Vagina (tissue), 2 donors: ENCODE measurements at regions not wholly inside any gene's neighbourhood (a gene's known extent, or its start where the extent isn't known, plus 50 kb on each side); places are given as distances from the start of the nearest gene placed in this dataset.

Experiments used
- DNase-seq, 2 donors: peaks; one replicate each; pipeline ENCODE4 v3.0.0-alpha.2; 2017; ENCODE audit errors: extremely low spot score in 2 of 2
- H3K27ac ChIP-seq: fragments of 200-600 bp; sonication (generic); one replicate; pipeline ENCODE4 v1.5.1; 2019
- H3K27me3 ChIP-seq: fragments of 200-600 bp; sonication (generic); one replicate; pipeline ENCODE4 v1.5.1; 2019
- H3K36me3 ChIP-seq, 2 donors: fragments of 200-600 bp; sonication (generic); one replicate each; pipeline ENCODE4 v1.5.1; 2017 to 2019
- H3K4me1 ChIP-seq: fragments of 200-600 bp; sonication (generic); one replicate; pipeline ENCODE4 v1.5.1; 2019
- H3K4me3 ChIP-seq, 2 donors: fragments of 200-600 bp; sonication (generic); 1 replicate in 1 of 2; 2 replicates in 1 of 2; pipeline ENCODE4 v1.5.1; 2016 to 2019
- H3K9me3 ChIP-seq: fragments of 200-600 bp; sonication (generic); one replicate; pipeline ENCODE4 v1.5.1; 2019
- CTCF ChIP-seq, 3 experiments: fragments of 450-650 bp in 2 of 3; fragments of 200-600 bp in 1 of 3; sonication (generic) in 1 of 3; IDR thresholded peaks; one replicate each; pipeline ENCODE4 v1.5.1; 2017 to 2019; ENCODE audit warnings: antibody characterized with exemption in 3 of 3, mild to moderate bottlenecking in 2 of 3, moderate library complexity in 2 of 3
- POLR2A ChIP-seq, 2 donors: fragments of 450-650 bp; IDR thresholded peaks; one replicate each; pipeline ENCODE4 v1.6.1; 2017; ENCODE audit warnings: antibody characterized with exemption in 2 of 2, mild to moderate bottlenecking in 2 of 2, moderate library complexity in 2 of 2
- POLR2AphosphoS5 ChIP-seq, 2 donors: sonication (generic); formaldehyde crosslinking; IDR thresholded peaks; one replicate each; pipeline ENCODE4 v1.9.0; 2017; ENCODE audit warnings: antibody characterized with exemption in 2 of 2, mild to moderate bottlenecking in 2 of 2, low read depth in 1 of 2; ENCODE audit not compliant: insufficient read depth in 1 of 2
- intact Hi-C: fragments of 100-400 bp; cut with DNase I; formaldehyde crosslinking; loops from one replicate; pipeline ENCODE4 v1.15.1; 2023

- no peaks in the 10 kb centered on the region for H3K9me3 ChIP-seq
- TF ChIP-seq POLR2A (IDR thresholded peaks at IDR 0.05): no peak
- no peak for TF ChIP-seq CTCF (IDR thresholded peaks at IDR 0.05)
- no peak for TF ChIP-seq POLR2AphosphoS5 (IDR thresholded peaks at IDR 0.05; ENCODE audit: insufficient read depth in 1 of 2, low read depth in 1 of 2)
- no peak overlapping the region for H3K4me3 ChIP-seq
- intact Hi-C loops: no loop called here
- H3K36me3 ChIP-seq: no peaks in the 10 kb centered on the region
- no peaks in the 10 kb centered on the region for H3K4me1 ChIP-seq
- no peak overlapping the region for H3K27ac ChIP-seq
- H3K27me3 ChIP-seq: no peaks in the 10 kb centered on the region
- no peak for DNase-seq
These were observed 525.6 kb downstream of the BRD1 start for GRCh38 chr22:49302150-49302460.

- TF ChIP-seq POLR2AphosphoS5 (IDR thresholded peaks at IDR 0.05; ENCODE audit: insufficient read depth in 1 of 2, low read depth in 1 of 2) (no peak), CTCF (IDR thresholded peaks at IDR 0.05) (no peak), POLR2A (IDR thresholded peaks at IDR 0.05) (no peak)
- Histone ChIP-seq H3K36me3 (no peaks in the 10 kb centered on the region), H3K4me1 (no peaks in the 10 kb centered on the region), H3K27me3 (no peaks in the 10 kb centered on the region), H3K9me3 (no peaks in the 10 kb centered on the region), H3K27ac (no peak overlapping the region), H3K4me3 (no peak overlapping the region)
- intact Hi-C loops: no loop called here
- peak; percentile 42 to 91 for DNase-seq
These were observed 526.1 kb downstream of the BRD1 start for GRCh38 chr22:49301398-49302149.

- peak; percentile 75 to 82 for DNase-seq
- intact Hi-C loops: no loop called here
- no peaks in the 10 kb centered on the region for H3K27me3 ChIP-seq
- TF ChIP-seq CTCF (IDR thresholded peaks at IDR 0.05): no peak
- H3K9me3 ChIP-seq: no peaks in the 10 kb centered on the region
- no peaks in the 10 kb centered on the region for H3K4me1 ChIP-seq
- H3K36me3 ChIP-seq: no peaks in the 10 kb centered on the region
- no peak overlapping the region for H3K27ac ChIP-seq
- H3K4me3 ChIP-seq: no peak overlapping the region
These were observed 526.7 kb downstream of the BRD1 start for GRCh38 chr22:49300951-49301397.

- no peaks in the 10 kb centered on the region for H3K9me3 ChIP-seq
- peak; percentile 25 to 61 for DNase-seq
- no peaks in the 10 kb centered on the region for H3K4me1 ChIP-seq
- H3K4me3 ChIP-seq: no peak overlapping the region
- no peak overlapping the region for H3K27ac ChIP-seq
- no peaks in the 10 kb centered on the region for H3K36me3 ChIP-seq
- TF ChIP-seq CTCF (IDR thresholded peaks at IDR 0.05): no peak
- TF ChIP-seq POLR2A (IDR thresholded peaks at IDR 0.05): no peak
- no peak for TF ChIP-seq POLR2AphosphoS5 (IDR thresholded peaks at IDR 0.05; ENCODE audit: insufficient read depth in 1 of 2, low read depth in 1 of 2)
- intact Hi-C loops: no loop called here
- H3K27me3 ChIP-seq: no peaks in the 10 kb centered on the region
These were observed 527.4 kb downstream of the BRD1 start for GRCh38 chr22:49300241-49300640.

- H3K36me3 ChIP-seq: no peaks in the 10 kb centered on the region
- intact Hi-C loops: no loop called here
- peak; percentile 58 to 82 for DNase-seq
These were observed 527.8 kb downstream of the BRD1 start for GRCh38 chr22:49299821-49300231.

More at GRCh38 chr22:49299821-49300231, 527.8 kb downstream of the BRD1 start:
- TF ChIP-seq CTCF (IDR thresholded peaks at IDR 0.05) (no peak), POLR2A (IDR thresholded peaks at IDR 0.05) (no peak), POLR2AphosphoS5 (IDR thresholded peaks at IDR 0.05; ENCODE audit: insufficient read depth in 1 of 2, low read depth in 1 of 2) (no peak)
- Histone ChIP-seq H3K4me3 (no peak overlapping the region), H3K4me1 (no peaks in the 10 kb centered on the region), H3K27ac (no peak overlapping the region), H3K9me3 (no peaks in the 10 kb centered on the region), H3K27me3 (no peaks in the 10 kb centered on the region)
